Activated CD4-positive, alpha-beta T cell treated with anti-CD3 and anti-CD28 coated beads, Interleukin-2, amount 10 ng/mL, durations not matched to agents 7 days and 5 days (primary cell): ENCODE measurements at regions not wholly inside any gene's neighbourhood (a gene's known extent, or its start where the extent isn't known, plus 50 kb on each side); places are given as distances from the start of the nearest gene placed in this dataset.
A peak's percentile ranks its signal among the peaks of the same experiment; 100 is the strongest.
"Not testable (repeated sequence)": the region's sequence is repeated elsewhere in the genome, so short reads cannot be mapped to it uniquely, and the experiment has no call there.

ENCODE experiments used
- CTCF ChIA-PET: fragments of 350-600 bp; sonication (Branson Sonifier 250); formaldehyde crosslinking; loops from one replicate; lab custom pipeline; 2021; ENCODE audit warnings: antibody characterized with exemption; lab: Charles Lee
- POLR2A ChIA-PET: fragments of 350-600 bp; sonication (Branson Sonifier 250); formaldehyde crosslinking; loops from one replicate; lab custom pipeline; 2021; ENCODE audit warnings: antibody characterized with exemption; lab: Charles Lee
- DNase-seq: peaks from one replicate; pipeline ENCODE4 v3.0.0-alpha.2; 2020
- H3K27ac Mint-ChIP-seq: one replicate; pipeline ENCODE4 v1.8.0; 2021; ENCODE audit warnings: mild to moderate bottlenecking, moderate library complexity, mixed read lengths
- H3K27me3 Mint-ChIP-seq: one replicate; pipeline ENCODE4 v1.8.0; 2021; ENCODE audit warnings: mixed read lengths
- H3K36me3 Mint-ChIP-seq: one replicate; pipeline ENCODE4 v1.8.0; 2021; ENCODE audit warnings: low read depth, mixed read lengths
- H3K4me1 Mint-ChIP-seq: one replicate; pipeline ENCODE4 v1.8.0; 2021; ENCODE audit warnings: mixed read lengths
- H3K4me3 Mint-ChIP-seq: one replicate; pipeline ENCODE4 v1.8.0; 2021; ENCODE audit warnings: mild to moderate bottlenecking, moderate library complexity, mixed read lengths
- H3K9me3 Mint-ChIP-seq: one replicate; pipeline ENCODE4 v1.8.0; 2021; ENCODE audit warnings: mixed read lengths

DNA sequence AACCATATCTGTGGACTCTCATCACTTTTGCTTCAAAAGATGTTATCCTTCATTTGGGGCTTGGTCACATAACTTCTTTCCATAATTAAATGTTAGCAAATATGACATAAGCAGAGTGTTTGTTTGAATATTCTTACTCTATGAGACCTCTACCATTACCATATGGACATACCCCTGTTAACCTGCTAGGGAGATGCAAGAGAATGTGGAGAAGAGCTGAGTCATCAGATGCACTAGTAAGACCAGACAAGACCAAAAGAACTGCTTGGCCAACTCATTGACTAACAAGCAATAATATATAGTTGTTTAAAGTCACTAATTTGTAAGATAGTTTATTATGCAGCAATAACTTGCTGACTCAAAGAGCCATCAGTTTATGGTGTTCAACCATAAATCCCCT is 652.9 kb downstream of the SMARCA1 start:
- Mint-ChIP-seq H3K27me3 (no peaks in the 10 kb centered on the region), H3K27ac (no peak overlapping the region), H3K36me3 (no peaks in the 10 kb centered on the region), H3K4me1 (no peaks in the 10 kb centered on the region), H3K9me3 (no peaks in the 10 kb centered on the region), H3K4me3 (no peak overlapping the region)
- CTCF ChIA-PET, result no interaction called here
- no peak for DNase-seq
- POLR2A ChIA-PET, result no interaction called here

DNA sequence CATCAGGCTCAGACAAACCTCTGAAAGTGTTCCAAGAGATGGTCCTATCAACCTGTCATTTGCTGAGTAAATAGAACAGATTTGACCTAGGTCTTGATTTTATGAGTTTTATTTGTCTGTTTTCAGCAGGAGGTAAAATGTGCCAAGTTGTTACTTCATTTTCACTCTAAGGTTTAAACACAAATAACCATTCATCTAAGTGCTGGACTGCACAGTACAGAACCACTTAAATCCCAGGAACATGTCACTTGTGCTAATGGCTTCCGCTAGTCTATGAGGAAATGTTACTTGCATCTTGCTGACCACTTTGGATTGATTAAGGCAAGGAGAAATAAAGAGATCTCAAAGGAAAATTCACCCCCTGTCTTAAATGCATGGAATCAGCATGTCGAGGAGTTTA is 660.7 kb downstream of the SMARCA1 start:
- CTCF ChIA-PET, result no interaction called here
- Mint-ChIP-seq H3K27me3 (no peaks in the 10 kb centered on the region), H3K4me1 (no peaks in the 10 kb centered on the region), H3K27ac (no peak overlapping the region), H3K36me3 (no peaks in the 10 kb centered on the region), H3K4me3 (no peak overlapping the region), H3K9me3 (no peaks in the 10 kb centered on the region)
- no peak for DNase-seq
- POLR2A ChIA-PET, result no interaction called here

DNA sequence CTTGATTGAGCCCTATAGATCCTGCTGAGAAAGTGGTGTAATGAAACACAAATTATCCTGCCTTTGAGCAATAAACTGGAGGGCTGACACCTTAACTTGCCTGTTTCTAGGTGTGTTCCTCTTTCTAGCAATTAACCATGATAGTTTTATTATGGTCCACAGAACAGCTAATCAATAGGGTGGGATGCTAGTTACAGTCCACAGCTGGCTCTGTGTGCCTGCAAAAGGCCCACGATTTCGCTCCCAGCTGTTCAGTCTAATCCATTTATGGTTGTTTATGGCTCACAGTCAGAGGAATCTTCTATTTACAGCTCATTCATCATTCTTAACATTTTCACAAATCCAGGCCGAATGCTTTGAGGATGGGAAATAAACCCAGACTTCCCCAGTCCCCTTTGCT is 674.9 kb downstream of the SMARCA1 start:
- no peaks in the 10 kb centered on the region for H3K36me3 Mint-ChIP-seq
- CTCF ChIA-PET, result interaction anchor here (1.5 kb wide), 1 partner anchor 27 kb away, joined by 3 read pairs; no protein-coding TSS in a partner anchor

DNA sequence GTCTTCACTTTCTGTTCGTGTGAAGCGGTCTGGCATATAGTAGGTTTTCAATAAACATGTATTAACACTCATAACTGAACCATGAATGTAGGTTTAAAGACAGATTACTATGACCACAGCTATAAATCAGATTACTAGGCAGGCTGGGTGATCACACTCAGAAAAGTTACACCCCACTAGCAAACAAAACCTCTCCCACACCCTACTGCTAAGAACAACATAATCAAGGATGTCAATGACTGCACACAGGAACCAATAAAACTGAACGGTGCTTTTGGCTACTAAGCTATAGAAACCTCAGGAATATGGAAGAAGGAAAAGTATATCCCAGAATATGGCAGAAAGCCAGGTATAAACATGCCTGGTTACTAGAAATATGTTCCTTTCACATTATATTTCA is 676.9 kb downstream of the SMARCA1 start:
- Mint-ChIP-seq H3K4me1 (no peaks in the 10 kb centered on the region), H3K27me3 (no peaks in the 10 kb centered on the region), H3K36me3 (no peaks in the 10 kb centered on the region), H3K9me3 (no peaks in the 10 kb centered on the region), H3K4me3 (no peak overlapping the region), H3K27ac (no peak overlapping the region)
- no peak for DNase-seq
- ChIA-PET CTCF (no interaction called here), POLR2A (no interaction called here)

More for the DNA sequence above, 674.9 kb downstream of the SMARCA1 start:
- POLR2A ChIA-PET, result no interaction called here
- Mint-ChIP-seq H3K27ac (no peak overlapping the region), H3K9me3 (no peaks in the 10 kb centered on the region), H3K4me1 (no peaks in the 10 kb centered on the region), H3K4me3 (no peak overlapping the region), H3K27me3 (no peaks in the 10 kb centered on the region)
- DNase-seq, result no peak

DNA sequence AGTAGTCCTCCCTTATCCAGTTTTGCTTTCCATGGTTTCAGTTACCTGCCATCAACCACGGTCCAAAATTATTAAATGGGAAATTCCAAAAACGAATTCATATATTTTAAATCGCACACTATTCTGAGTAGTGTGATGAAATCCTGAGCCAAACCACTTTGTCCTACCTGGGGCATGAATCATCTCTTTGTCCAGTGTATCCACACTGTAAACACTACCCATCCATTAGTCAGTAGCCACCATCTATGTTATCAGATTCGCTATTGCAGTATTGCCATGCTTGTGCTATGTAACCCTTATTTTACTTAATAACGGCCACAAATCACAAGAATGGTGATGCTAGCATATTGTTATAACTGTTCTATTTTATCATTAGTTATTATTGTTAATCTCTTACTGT is 704.6 kb downstream of the SMARCA1 start:
- CTCF ChIA-PET, result no interaction called here
- Mint-ChIP-seq H3K4me1 (no peaks in the 10 kb centered on the region), H3K36me3 (no peaks in the 10 kb centered on the region)

DNA sequence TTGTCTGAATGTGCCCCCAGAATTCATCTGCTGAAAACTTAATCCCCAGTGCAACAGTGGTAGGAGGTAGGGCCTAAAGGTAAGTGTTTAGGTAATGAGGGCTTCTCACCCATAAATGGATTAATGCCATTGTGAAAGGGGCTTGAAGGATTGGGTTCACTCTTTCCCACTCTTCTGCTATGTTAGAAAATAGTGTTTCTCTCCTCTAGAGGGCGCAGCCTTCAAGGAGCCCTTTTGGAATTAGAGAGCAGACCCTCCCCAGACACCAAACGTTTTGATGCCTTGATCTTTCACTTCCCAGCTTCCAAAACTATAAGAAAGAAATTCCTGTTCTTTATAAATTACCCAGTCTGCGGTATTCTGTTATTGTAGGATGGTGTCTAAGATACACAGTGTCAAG is 706.4 kb downstream of the SMARCA1 start:
- Mint-ChIP-seq H3K27me3 (no peaks in the 10 kb centered on the region), H3K4me3 (no peak overlapping the region), H3K9me3 (no peaks in the 10 kb centered on the region), H3K4me1 (no peaks in the 10 kb centered on the region), H3K36me3 (no peaks in the 10 kb centered on the region), H3K27ac (no peak overlapping the region)
- ChIA-PET CTCF (interaction anchor here (0.8 kb wide), 1 partner anchor 13 kb away, joined by 3 read pairs; no protein-coding TSS in a partner anchor), POLR2A (no interaction called here)
- no peak for DNase-seq

More for the DNA sequence above, 704.6 kb downstream of the SMARCA1 start:
- no peak overlapping the region for H3K4me3 Mint-ChIP-seq
- no peaks in the 10 kb centered on the region for H3K9me3 Mint-ChIP-seq
- H3K27me3 Mint-ChIP-seq, result no peaks in the 10 kb centered on the region
- DNase-seq, result no peak
- POLR2A ChIA-PET, result no interaction called here
- H3K27ac Mint-ChIP-seq, result no peak overlapping the region

DNA sequence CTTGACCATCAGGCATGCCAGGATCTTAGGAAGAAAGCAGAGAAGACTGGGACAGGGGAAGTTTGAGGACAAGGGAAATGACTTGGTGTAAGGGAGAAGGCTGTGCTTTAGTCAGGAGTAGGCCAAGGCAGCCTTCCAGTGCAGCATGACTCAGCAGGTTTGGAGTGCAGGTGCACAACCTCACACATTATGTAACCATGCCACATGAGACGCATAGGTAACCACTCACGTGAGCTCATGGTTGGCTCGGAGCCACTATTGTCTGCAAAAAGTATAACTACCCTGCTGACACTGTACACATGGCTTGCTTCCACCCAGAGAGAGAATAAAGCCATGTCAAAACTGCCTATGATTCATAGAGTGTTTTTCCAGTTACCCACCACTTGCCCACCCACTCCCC is 715.9 kb downstream of the SMARCA1 start:
- no peak overlapping the region for H3K4me3 Mint-ChIP-seq
- no peak for DNase-seq
- H3K4me1 Mint-ChIP-seq, result no peaks in the 10 kb centered on the region
- ChIA-PET CTCF (no interaction called here), POLR2A (no interaction called here)
- H3K36me3 Mint-ChIP-seq, result no peaks in the 10 kb centered on the region
- peaks cover 11% of the 10 kb centered on the region for H3K9me3 Mint-ChIP-seq
- no peaks in the 10 kb centered on the region for H3K27me3 Mint-ChIP-seq
- no peak overlapping the region for H3K27ac Mint-ChIP-seq

DNA sequence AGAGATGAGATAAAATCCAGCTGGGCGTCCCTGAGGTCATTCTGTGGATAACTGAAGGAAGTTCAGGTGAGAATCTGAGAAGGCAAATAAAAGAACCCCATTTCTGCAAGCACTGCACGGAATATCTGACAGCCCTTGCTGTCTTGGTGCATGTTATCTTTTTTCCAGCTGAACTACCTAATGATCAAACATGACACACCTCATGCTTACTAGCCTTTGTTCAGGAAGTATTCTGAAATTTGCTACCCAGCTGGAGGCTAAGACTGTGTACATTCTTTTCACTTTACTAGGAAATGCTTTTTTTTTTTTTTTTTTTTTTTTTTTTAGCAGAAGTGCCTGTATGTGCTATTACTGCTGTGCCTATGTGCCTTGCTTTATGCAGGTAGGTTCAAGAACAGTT is 718.1 kb downstream of the SMARCA1 start:
- Mint-ChIP-seq H3K9me3 (peaks cover 11% of the 10 kb centered on the region), H3K36me3 (no peaks in the 10 kb centered on the region), H3K27me3 (no peaks in the 10 kb centered on the region), H3K4me3 (no peak overlapping the region), H3K4me1 (no peaks in the 10 kb centered on the region), H3K27ac (no peak overlapping the region)
- DNase-seq, result no peak
- ChIA-PET POLR2A (no interaction called here), CTCF (interaction anchor here (0.6 to 1.0 kb wide), 2 partner anchors 29 to 831 kb away, joined by 3 read pairs; no protein-coding TSS in a partner anchor)

DNA sequence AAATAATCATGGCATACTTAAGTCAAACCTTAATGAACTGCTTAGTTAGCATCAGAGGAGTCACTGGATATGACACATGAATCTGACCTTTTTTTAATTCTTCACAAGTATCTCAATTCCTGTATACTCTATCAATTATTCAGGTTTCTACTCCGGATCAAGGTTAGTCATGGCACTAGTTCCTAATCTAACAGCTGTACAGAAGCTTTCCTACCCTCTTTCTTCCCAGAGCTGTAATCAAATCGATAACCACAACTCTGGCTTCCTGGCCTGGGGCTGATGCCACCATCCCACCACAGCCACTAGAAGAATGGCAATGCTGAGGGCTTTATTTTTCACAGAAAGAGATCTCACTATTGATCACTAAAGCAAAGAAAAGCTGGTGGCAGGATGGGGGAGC is 718.5 kb downstream of the SMARCA1 start:
- peaks cover 11% of the 10 kb centered on the region for H3K9me3 Mint-ChIP-seq
- no peaks in the 10 kb centered on the region for H3K36me3 Mint-ChIP-seq
- POLR2A ChIA-PET, result no interaction called here
- H3K27me3 Mint-ChIP-seq, result no peaks in the 10 kb centered on the region
- DNase-seq, result no peak
- H3K27ac Mint-ChIP-seq, result no peak overlapping the region
- CTCF ChIA-PET, result interaction anchor here (0.6 to 1.0 kb wide), 2 partner anchors 30 to 831 kb away, joined by 3 read pairs; no protein-coding TSS in a partner anchor
- H3K4me1 Mint-ChIP-seq, result no peaks in the 10 kb centered on the region
- no peak overlapping the region for H3K4me3 Mint-ChIP-seq

DNA sequence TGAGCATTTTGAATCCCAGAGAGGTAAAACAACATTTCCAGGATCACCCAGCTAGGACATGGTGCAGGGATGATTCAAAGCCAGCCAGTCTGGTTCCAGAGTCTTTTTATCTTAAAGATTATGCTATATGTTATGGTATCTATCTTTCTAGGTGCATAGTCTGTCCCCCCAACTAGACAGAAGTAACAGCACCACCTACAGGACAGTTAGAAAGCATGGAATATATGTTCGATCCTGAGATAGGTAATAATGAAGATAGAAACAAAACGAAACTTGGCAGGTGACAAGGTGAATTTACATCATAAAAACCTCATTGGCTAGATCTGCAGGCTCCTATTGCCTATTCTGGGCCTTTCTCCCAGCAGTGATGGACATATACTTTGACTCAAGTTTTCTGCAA is 723.2 kb downstream of the SMARCA1 start:
- Mint-ChIP-seq H3K4me1 (no peaks in the 10 kb centered on the region), H3K27me3 (no peaks in the 10 kb centered on the region), H3K9me3 (no peaks in the 10 kb centered on the region), H3K36me3 (no peaks in the 10 kb centered on the region), H3K27ac (no peak overlapping the region), H3K4me3 (no peak overlapping the region)
- CTCF ChIA-PET, result no interaction called here
- no peak for DNase-seq
- POLR2A ChIA-PET, result no interaction called here

DNA sequence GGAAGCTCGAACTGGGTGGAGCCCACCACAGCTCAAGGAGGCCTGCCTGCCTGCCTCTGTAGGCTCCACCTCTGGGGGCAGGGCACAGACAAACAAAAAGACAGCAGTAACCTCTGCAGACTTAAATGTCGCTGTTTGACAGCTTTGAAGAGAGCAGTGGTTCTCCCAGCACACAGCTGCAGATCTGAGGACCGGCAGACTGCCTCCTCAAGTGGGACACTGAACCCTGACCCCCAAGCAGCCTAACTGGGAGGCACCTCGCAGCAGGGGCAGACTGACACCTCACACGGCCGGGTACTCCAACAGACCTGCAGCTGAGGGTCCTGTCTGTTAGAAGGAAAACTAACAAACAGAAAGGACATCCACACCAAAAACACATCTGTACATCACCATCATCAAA is 730.9 kb upstream of the ACTRT1 start:
- H3K4me3 Mint-ChIP-seq, result peak overlapping the region; percentile 36
- DNase-seq, result peak; percentile 6
- H3K9me3 Mint-ChIP-seq, H3K27me3 Mint-ChIP-seq, CTCF ChIA-PET, H3K36me3 Mint-ChIP-seq, POLR2A ChIA-PET: not testable (repeated sequence)
- H3K4me1 Mint-ChIP-seq, result peaks cover 23% of the 10 kb centered on the region
- peak overlapping the region; percentile 79 for H3K27ac Mint-ChIP-seq

DNA sequence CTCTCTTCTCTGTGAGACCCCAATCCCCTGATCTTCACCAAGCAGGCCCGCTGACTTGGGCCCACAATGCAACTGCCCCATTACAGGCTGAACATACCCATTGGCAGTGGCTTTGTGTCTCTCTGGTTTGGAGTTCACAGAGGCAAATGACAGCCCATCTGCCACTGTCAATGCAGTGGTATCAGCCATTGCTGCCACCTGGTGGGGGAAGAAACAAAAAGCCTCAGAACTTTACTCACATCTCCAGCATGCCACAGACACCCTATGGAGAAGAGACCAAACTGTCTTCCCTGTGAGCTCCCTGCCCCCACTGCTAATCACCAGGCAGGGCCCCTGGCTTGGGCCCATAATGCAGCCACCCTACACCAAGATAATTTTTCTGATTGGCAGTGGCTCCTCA is 729.3 kb upstream of the ACTRT1 start:
- peaks cover 23% of the 10 kb centered on the region for H3K4me1 Mint-ChIP-seq
- H3K9me3 Mint-ChIP-seq, result peaks cover 5% of the 10 kb centered on the region
- H3K27me3 Mint-ChIP-seq, result no peaks in the 10 kb centered on the region
- H3K27ac Mint-ChIP-seq, result peak overlapping the region; percentile 25
- H3K36me3 Mint-ChIP-seq, result peaks cover 4% of the 10 kb centered on the region
- DNase-seq, result peak; percentile 31
- POLR2A ChIA-PET, result no interaction called here
- no peak overlapping the region for H3K4me3 Mint-ChIP-seq
- CTCF ChIA-PET, result no interaction called here

DNA sequence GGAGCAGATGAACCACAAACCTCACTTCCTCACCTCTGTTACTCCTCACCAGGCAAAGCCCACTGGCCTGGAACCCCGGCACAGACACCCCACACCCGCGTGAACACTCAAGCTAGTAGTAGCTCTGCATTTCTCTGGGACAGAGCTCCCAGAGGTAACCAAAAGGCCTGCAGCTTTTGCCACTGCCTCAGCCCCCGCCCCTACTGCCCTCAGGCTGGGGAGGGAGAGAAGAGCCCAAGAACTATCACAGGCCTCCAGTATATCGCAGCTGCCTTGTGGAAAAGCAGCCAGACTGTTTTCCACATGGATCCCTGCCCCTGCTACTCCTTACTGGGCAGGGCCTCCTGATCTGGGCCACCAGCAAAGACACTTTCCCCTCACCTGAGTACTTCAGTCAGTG is 728.7 kb upstream of the ACTRT1 start:
- POLR2A ChIA-PET, result no interaction called here
- CTCF ChIA-PET, result no interaction called here
- H3K27me3 Mint-ChIP-seq, result no peaks in the 10 kb centered on the region

DNA sequence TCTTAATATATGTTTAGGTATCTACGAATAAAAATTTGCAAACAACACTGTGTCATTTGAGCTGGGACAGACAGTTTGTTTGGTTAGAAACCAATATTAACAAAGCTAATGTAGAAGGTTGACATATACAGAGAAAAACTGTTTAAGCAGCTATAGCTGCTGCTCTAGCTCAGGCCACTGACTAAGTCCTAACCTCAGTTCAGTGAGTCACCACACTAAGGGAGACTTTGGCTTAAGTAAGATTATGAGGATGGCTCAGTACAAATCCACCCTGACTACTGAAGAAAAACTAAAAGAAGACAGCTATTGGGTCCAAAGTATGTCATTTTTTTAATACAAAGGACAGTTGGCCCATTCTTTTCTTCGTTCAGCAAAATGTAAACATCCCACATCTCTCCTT is 717.3 kb upstream of the ACTRT1 start:
- ChIA-PET POLR2A (no interaction called here), CTCF (interaction anchor here (1.3 kb wide), 1 partner anchor 9 kb away, joined by 4 read pairs; no protein-coding TSS in a partner anchor)
- H3K27me3 Mint-ChIP-seq, result no peaks in the 10 kb centered on the region
- H3K27ac Mint-ChIP-seq, result no peak overlapping the region
- no peak overlapping the region for H3K4me3 Mint-ChIP-seq
- DNase-seq, result no peak
- H3K4me1 Mint-ChIP-seq, result no peaks in the 10 kb centered on the region
- no peaks in the 10 kb centered on the region for H3K9me3 Mint-ChIP-seq
- H3K36me3 Mint-ChIP-seq, result no peaks in the 10 kb centered on the region

More for the DNA sequence above, 728.7 kb upstream of the ACTRT1 start:
- H3K9me3 Mint-ChIP-seq, result peaks cover 5% of the 10 kb centered on the region
- no peak for DNase-seq
- no peak overlapping the region for H3K4me3 Mint-ChIP-seq
- peaks cover 23% of the 10 kb centered on the region for H3K4me1 Mint-ChIP-seq
- H3K36me3 Mint-ChIP-seq, result peaks cover 4% of the 10 kb centered on the region
- peak overlapping the region; percentile 69 for H3K27ac Mint-ChIP-seq
